H9 (cell line): ENCODE measurements at regions not wholly inside any gene's neighbourhood (a gene's known extent, or its start where the extent isn't known, plus 50 kb on each side); places are given as distances from the start of the nearest gene placed in this dataset.

Experiments
- DNase-seq: peaks from one replicate; pipeline ENCODE4 v3.0.0-alpha.2; 2017
- H2AFZ ChIP-seq: one replicate; pipeline ENCODE4 v1.6.1; 2013; ENCODE audit warnings: mild to moderate bottlenecking, low read length, control low read depth, moderate library complexity
- H2AK5ac ChIP-seq: 2 replicates; pipeline ENCODE4 v1.6.1; 2013; ENCODE audit warnings: low read length, control low read depth, mixed read lengths; ENCODE audit not compliant: insufficient read length
- H2BK120ac ChIP-seq: one replicate; pipeline ENCODE4 v1.6.1; 2013; ENCODE audit warnings: low read depth, mild to moderate bottlenecking, low read length, control low read depth, inconsistent platforms; ENCODE audit not compliant: poor library complexity, severe bottlenecking
- H2BK12ac ChIP-seq: 2 replicates; pipeline ENCODE4 v1.6.1; 2013; ENCODE audit warnings: low read length, control low read depth, mixed read lengths, low read depth; ENCODE audit not compliant: insufficient read length
- H2BK15ac ChIP-seq: 2 replicates; pipeline ENCODE4 v1.6.1; 2013; ENCODE audit warnings: low read depth, low read length, control low read depth
- H2BK20ac ChIP-seq: one replicate; pipeline ENCODE4 v1.6.1; 2013; ENCODE audit warnings: low read depth, mild to moderate bottlenecking, low read length, control low read depth, inconsistent platforms; ENCODE audit not compliant: poor library complexity, severe bottlenecking
- H2BK5ac ChIP-seq: 2 replicates; pipeline ENCODE4 v1.6.1; 2013; ENCODE audit warnings: low read length, control low read depth, mixed read lengths; ENCODE audit not compliant: insufficient read length
- H3K14ac ChIP-seq: 2 replicates; pipeline ENCODE4 v1.6.1; 2013; ENCODE audit warnings: low read length, control low read depth; ENCODE audit not compliant: insufficient read depth
- H3K18ac ChIP-seq: 2 replicates; pipeline ENCODE4 v1.6.1; 2013; ENCODE audit warnings: low read depth, mild to moderate bottlenecking, mixed read lengths, low read length, control low read depth; ENCODE audit not compliant: insufficient read length
- H3K23ac ChIP-seq: 2 replicates; pipeline ENCODE4 v1.6.1; 2013; ENCODE audit warnings: low read length, control low read depth, mixed read lengths, low read depth; ENCODE audit not compliant: insufficient read length
- H3K23me2 ChIP-seq: 2 replicates; pipeline ENCODE4 v1.6.1; 2013; ENCODE audit warnings: low read depth, mild to moderate bottlenecking, mixed read lengths, low read length, control low read depth; ENCODE audit not compliant: insufficient read length, poor library complexity, severe bottlenecking
- H3K27ac ChIP-seq: 2 replicates; pipeline ENCODE4 v1.5.1; 2013; ENCODE audit warnings: low read length, control low read depth, mixed read lengths, low read depth; ENCODE audit not compliant: insufficient read length
- H3K27me3 ChIP-seq: 2 replicates; pipeline ENCODE4 v1.6.1; 2013; ENCODE audit warnings: low read length, control low read depth, inconsistent platforms; ENCODE audit not compliant: insufficient read depth
- H3K4ac ChIP-seq: 2 replicates; pipeline ENCODE4 v1.6.1; 2013; ENCODE audit warnings: low read depth, mild to moderate bottlenecking, control low read depth, inconsistent platforms, low read length, moderate library complexity
- H3K4me1 ChIP-seq: 2 replicates; pipeline ENCODE4 v1.6.1; 2013; ENCODE audit warnings: low read length, control low read depth, inconsistent platforms; ENCODE audit not compliant: insufficient read depth
- H3K4me2 ChIP-seq: 2 replicates; pipeline ENCODE4 v1.6.1; 2013; ENCODE audit warnings: low read length, control low read depth, mixed read lengths; ENCODE audit not compliant: insufficient read length, insufficient read depth
- H3K56ac ChIP-seq: 2 replicates; pipeline ENCODE4 v1.6.1; 2013; ENCODE audit warnings: low read depth, mild to moderate bottlenecking, mixed read lengths, low read length, control low read depth; ENCODE audit not compliant: insufficient read length
- H3K79me1 ChIP-seq: 2 replicates; pipeline ENCODE4 v1.6.1; 2013; ENCODE audit warnings: low read depth, mild to moderate bottlenecking, moderate library complexity, low read length, control low read depth, inconsistent platforms; ENCODE audit not compliant: insufficient read depth, poor library complexity, severe bottlenecking
- H3K79me2 ChIP-seq: 2 replicates; pipeline ENCODE4 v1.6.1; 2013; ENCODE audit warnings: low read length, control low read depth, inconsistent platforms; ENCODE audit not compliant: insufficient read depth
- H3K9ac ChIP-seq: 2 replicates; pipeline ENCODE4 v1.6.1; 2013; ENCODE audit warnings: low read length, control low read depth, mixed read lengths; ENCODE audit not compliant: insufficient read length; ENCODE audit errors: extremely low read depth
- H3K9me3 ChIP-seq: one replicate; pipeline ENCODE4 v1.6.1; 2013; ENCODE audit warnings: low read depth, low read length, inconsistent platforms; ENCODE audit not compliant: control insufficient read depth
- H3T11ph ChIP-seq: one replicate; pipeline ENCODE4 v1.6.1; 2013; ENCODE audit warnings: mild to moderate bottlenecking, low read length, control low read depth, inconsistent platforms
- H4K20me1 ChIP-seq: one replicate; pipeline ENCODE4 v1.6.1; 2013; ENCODE audit not compliant: control insufficient read depth, insufficient read length, insufficient read depth
- H4K5ac ChIP-seq: 2 replicates; pipeline ENCODE4 v1.6.1; 2013; ENCODE audit warnings: low read depth, mild to moderate bottlenecking, mixed read lengths, low read length, control low read depth; ENCODE audit not compliant: insufficient read length
- H4K8ac ChIP-seq: replicated peaks from 2 replicates; pipeline ENCODE4 v1.6.1; 2013; ENCODE audit warnings: low read length, control low read depth, mixed read lengths, low read depth; ENCODE audit not compliant: insufficient read length
- H4K91ac ChIP-seq: 2 replicates; pipeline ENCODE4 v1.6.1; 2013; ENCODE audit warnings: low read depth, mild to moderate bottlenecking, moderate library complexity, mixed read lengths, low read length, control low read depth; ENCODE audit not compliant: insufficient read length
- H3K27ac Mint-ChIP-seq, 3 experiments: 2 replicates in 2 of 3; 3 replicates in 1 of 3; pipeline ENCODE4 v1.8.0; 2020 to 2021; ENCODE audit warnings: mixed read lengths in 3 of 3, mild to moderate bottlenecking in 1 of 3, moderate library complexity in 1 of 3
- H3K27me3 Mint-ChIP-seq: 2 replicates; pipeline ENCODE4 v1.8.0; 2021; ENCODE audit warnings: low read depth, mild to moderate bottlenecking, moderate library complexity, mixed read lengths
- H3K36me3 Mint-ChIP-seq, 3 experiments: 2 replicates in 2 of 3; 3 replicates in 1 of 3; pipeline ENCODE4 v1.8.0; 2020 to 2021; ENCODE audit warnings: low read depth in 3 of 3, mixed read lengths in 3 of 3; ENCODE audit not compliant: insufficient read depth in 1 of 3
- H3K4me1 Mint-ChIP-seq, 2 experiments: 2 replicates each; pipeline ENCODE4 v1.8.0; 2020; ENCODE audit warnings: mixed read lengths in 2 of 2
- H3K4me3 Mint-ChIP-seq, 2 experiments: 2 replicates in 1 of 2; 3 replicates in 1 of 2; pipeline ENCODE4 v1.8.0; 2020 to 2021; ENCODE audit warnings: mild to moderate bottlenecking in 2 of 2, mixed read lengths in 2 of 2, moderate library complexity in 1 of 2
- H3K9me3 Mint-ChIP-seq, 2 experiments: 2 replicates in 1 of 2; 3 replicates in 1 of 2; pipeline ENCODE4 v1.8.0; 2020; ENCODE audit warnings: mild to moderate bottlenecking in 2 of 2, mixed read lengths in 2 of 2, moderate library complexity in 1 of 2
- CTCF ChIP-seq: fragments of 200-600 bp; sonication (generic); conservative IDR thresholded peaks from 3 replicates; pipeline ENCODE4 v1.8.0; 2021; ENCODE audit warnings: antibody characterized with exemption, mild to moderate bottlenecking
- WGBS: extraction: QIAGEN DNeasy Blood & Tissue Kit; methylation state at CpG from one replicate; pipeline ENCODE4 v1.1.7; 2013; ENCODE audit warnings: missing lambda C conversion rate, low lambda C conversion rate, mixed read lengths; ENCODE audit not compliant: insufficient read length; ENCODE audit errors: extremely low coverage; 5-methylcytosine and 5-hydroxymethylcytosine counted together

GRCh38 chr10:18797286-18797685, 138.1 kb downstream of the ARL5B start:
- Histone ChIP-seq H3K27me3 (no peaks in the 10 kb centered on the region), H4K5ac (no peak overlapping the region), H3K79me1 (no peaks in the 10 kb centered on the region), H3K79me2 (no peaks in the 10 kb centered on the region), H3K4ac (no peak overlapping the region), H2AK5ac (no peak overlapping the region), H3K4me1 (no peaks in the 10 kb centered on the region), H2BK20ac (no peak overlapping the region), H2AFZ (no peak overlapping the region), H3K27ac (no peak overlapping the region), H2BK5ac (no peak overlapping the region), H3K56ac (no peak overlapping the region), H3K23me2 (no peaks in the 10 kb centered on the region), H3K14ac (no peak overlapping the region), H4K8ac (no peak overlapping the region), H2BK15ac (no peak overlapping the region), H3K18ac (no peak overlapping the region), H2BK120ac (no peak overlapping the region), H3K23ac (no peak overlapping the region), H3K9me3 (no peaks in the 10 kb centered on the region), H3K9ac (no peak overlapping the region), H4K20me1 (no peaks in the 10 kb centered on the region), H3T11ph (no peak overlapping the region), H3K4me2 (no peak overlapping the region), H2BK12ac (no peak overlapping the region), H4K91ac (no peak overlapping the region)
- Mint-ChIP-seq H3K4me1 (no peaks in the 10 kb centered on the region), H3K36me3 (peaks cover 0 to 6% (median 0%) of the 10 kb centered on the region in 3 experiments; a peak in 3 of 7 replicates), H3K27me3 (no peaks in the 10 kb centered on the region; the same call in 1 of the 2 replicates), H3K4me3 (no peak overlapping the region), H3K27ac (no peak overlapping the region), H3K9me3 (0 out of 5 replicates have a peak, but pooled peaks cover 0 to 5% of the 10 kb centered on the region in 2 experiments)
- WGBS = no CpG with 5 or more reads among the region's 3 CpGs
- DNase-seq = no peak
- TF ChIP-seq CTCF = no peak
